ENCODE measurements at regions not wholly inside any gene's neighbourhood (a gene's known extent, or its start where the extent isn't known, plus 50 kb on each side); places are given as distances from the start of the nearest gene placed in this dataset.

GRCh38 chr1:227396539-227397353 lies 78.5 kb upstream of the CDC42BPA start (continued):
- TF ChIP-seq ZNF318 (IDR thresholded peaks at IDR 0.05; ENCODE audit: borderline replicate concordance in 1 of 2, low read depth in 1 of 2) (peak; percentile 73 to 76; a peak in 3 of 4 replicates), GATA2 (CRISPR knock-in tag; IDR thresholded peaks at IDR 0.05) (peak; percentile 83), PATZ1 (CRISPR knock-in tag; IDR thresholded peaks at IDR 0.05; ENCODE audit: borderline replicate concordance) (no peak), BRF1 (IDR thresholded peaks at IDR 0.05; ENCODE audit: borderline replicate concordance, extremely low read depth, insufficient read length) (no peak), RAD51 (IDR thresholded peaks at IDR 0.05; ENCODE audit: borderline replicate concordance, low read depth) (peak; percentile 59; the same call in 1 of the 2 replicates), GATAD2B (IDR thresholded peaks at IDR 0.05; ENCODE audit: borderline replicate concordance) (peak; percentile 98), TCF7L2 (IDR thresholded peaks at IDR 0.05; ENCODE audit: low read depth, low read length) (no peak), ETV1 (tag; conservative IDR thresholded peaks at IDR 0.05; ENCODE audit: low read depth) (no peak; the same call in none of the 2 replicates), ZHX1 (conservative IDR thresholded peaks at IDR 0.05; ENCODE audit: low read length) (no peak), ZNF696 (CRISPR knock-in tag; conservative IDR thresholded peaks at IDR 0.05) (no peak), ZNF76 (CRISPR knock-in tag; IDR thresholded peaks at IDR 0.05; ENCODE audit: borderline replicate concordance) (no peak), HEY1 (CRISPR knock-in tag; IDR thresholded peaks at IDR 0.05; ENCODE audit: borderline replicate concordance) (no peak), ZEB2 (IDR thresholded peaks at IDR 0.05) (peak; percentile 83), U2AF1 (optimal IDR thresholded peaks at IDR 0.05; ENCODE audit: low read depth, low read length) (no peak)
